HEK293 (cell line): ENCODE measurements at regions not wholly inside any gene's neighbourhood (a gene's known extent, or its start where the extent isn't known, plus 50 kb on each side); places are given as distances from the start of the nearest gene placed in this dataset.

ENCODE experiments used
- CTCF ChIA-PET: fragments of 350-600 bp; formaldehyde crosslinking; extraction: SDS; loops from one replicate; lab custom pipeline; 2021; ENCODE audit warnings: antibody characterized with exemption; lab: Yijun Ruan, JAX
- POLR2A ChIA-PET: fragments of 300-600 bp; formaldehyde crosslinking; extraction: SDS; loops from one replicate; lab custom pipeline; 2020; ENCODE audit warnings: antibody characterized with exemption, inconsistent platforms; lab: Yijun Ruan, JAX
- H3K27ac ChIP-seq: fragments of 200-500 bp; sonication (Bioruptor generic); 2 replicates; pipeline ENCODE4 v1.5.1; 2014; ENCODE audit warnings: low read depth, low read length, control low read depth, inconsistent platforms; ENCODE audit errors: extremely low read depth
- H3K36me3 ChIP-seq, 2 experiments: fragments of 200-500 bp in 1 of 2; sonication (Bioruptor generic) in 1 of 2; 1 replicate in 1 of 2; 2 replicates in 1 of 2; pipeline ENCODE4 v1.5.1; 2014 to 2017; ENCODE audit warnings: inconsistent platforms in 2 of 2, low read length in 2 of 2; ENCODE audit not compliant: control insufficient read depth in 2 of 2, insufficient read depth in 1 of 2
- H3K4me1 ChIP-seq: fragments of 200-500 bp; sonication (Bioruptor generic); 2 replicates; pipeline ENCODE4 v1.5.1; 2014; ENCODE audit warnings: mild to moderate bottlenecking, low read length, inconsistent platforms; ENCODE audit not compliant: control insufficient read depth, insufficient read depth
- H3K4me3 ChIP-seq: 2 replicates; pipeline ENCODE4 v1.5.1; 2011; ENCODE audit warnings: low read depth, mild to moderate bottlenecking, control low read depth, low read length, moderate library complexity
- H3K9me3 ChIP-seq: fragments of 200-500 bp; sonication (Bioruptor generic); 2 replicates; pipeline ENCODE4 v1.5.1; 2014; ENCODE audit warnings: low read depth, low read length, inconsistent platforms; ENCODE audit not compliant: control insufficient read depth, insufficient read depth
- FEZF1 ChIP-seq: fragments of 450-650 bp; formaldehyde crosslinking; IDR thresholded peaks from 2 replicates; pipeline ENCODE4 v1.5.1; 2016; ENCODE audit warnings: missing biosample characterization, missing genetic modification characterization
- GLIS1 ChIP-seq: fragments of 450-650 bp; formaldehyde crosslinking; IDR thresholded peaks from 2 replicates; pipeline ENCODE4 v1.5.1; 2016; ENCODE audit warnings: missing biosample characterization, missing genetic modification characterization
- OSR2 ChIP-seq: fragments of 450-650 bp; formaldehyde crosslinking; IDR thresholded peaks from 2 replicates; pipeline ENCODE4 v1.5.1; 2016; ENCODE audit warnings: missing biosample characterization, missing genetic modification characterization
- PATZ1 ChIP-seq: fragments of 450-650 bp; formaldehyde crosslinking; IDR thresholded peaks from 2 replicates; pipeline ENCODE4 v1.5.1; 2016; ENCODE audit warnings: missing biosample characterization, missing genetic modification characterization
- PRDM4 ChIP-seq: fragments of 450-650 bp; formaldehyde crosslinking; IDR thresholded peaks from 2 replicates; pipeline ENCODE4 v1.5.1; 2017; ENCODE audit warnings: missing biosample characterization, missing genetic modification characterization
- TRIM28 ChIP-seq: IDR thresholded peaks from 2 replicates; pipeline ENCODE4 v1.6.1; 2011; ENCODE audit warnings: low read length, control low read depth, borderline replicate concordance
- ZBTB11 ChIP-seq: fragments of 450-650 bp; formaldehyde crosslinking; conservative IDR thresholded peaks from 2 replicates; pipeline ENCODE4 v1.5.1; 2016; ENCODE audit warnings: low read depth, missing biosample characterization, missing genetic modification characterization
- ZBTB6 ChIP-seq: fragments of 450-650 bp; formaldehyde crosslinking; IDR thresholded peaks from 2 replicates; pipeline ENCODE4 v1.5.1; 2017; ENCODE audit warnings: missing biosample characterization, missing genetic modification characterization
- ZFP41 ChIP-seq: fragments of 450-650 bp; formaldehyde crosslinking; IDR thresholded peaks from 2 replicates; pipeline ENCODE4 v1.5.1; 2016; ENCODE audit warnings: missing biosample characterization, missing genetic modification characterization, borderline replicate concordance
- ZNF114 ChIP-seq: fragments of 450-650 bp; formaldehyde crosslinking; IDR thresholded peaks from 2 replicates; pipeline ENCODE4 v1.5.0; 2017; ENCODE audit warnings: missing biosample characterization, missing genetic modification characterization
- ZNF202 ChIP-seq: fragments of 450-650 bp; formaldehyde crosslinking; IDR thresholded peaks from 2 replicates; pipeline ENCODE4 v1.5.1; 2016; ENCODE audit warnings: missing biosample characterization, missing genetic modification characterization, borderline replicate concordance
- ZNF23 ChIP-seq: fragments of 450-650 bp; formaldehyde crosslinking; IDR thresholded peaks from 2 replicates; pipeline ENCODE4 v1.5.1; 2016; ENCODE audit warnings: missing biosample characterization, missing genetic modification characterization, borderline replicate concordance
- ZNF324 ChIP-seq: fragments of 450-650 bp; formaldehyde crosslinking; IDR thresholded peaks from 2 replicates; pipeline ENCODE4 v1.5.1; 2016; ENCODE audit warnings: missing biosample characterization, missing genetic modification characterization
- ZNF366 ChIP-seq: fragments of 450-650 bp; formaldehyde crosslinking; conservative IDR thresholded peaks from 2 replicates; pipeline ENCODE4 v1.5.1; 2016; ENCODE audit warnings: missing biosample characterization, missing genetic modification characterization
- ZNF530 ChIP-seq: fragments of 450-650 bp; formaldehyde crosslinking; IDR thresholded peaks from 2 replicates; pipeline ENCODE4 v1.5.1; 2016; ENCODE audit warnings: low read depth, missing biosample characterization, missing genetic modification characterization
- ZNF571 ChIP-seq: fragments of 450-650 bp; formaldehyde crosslinking; IDR thresholded peaks from 2 replicates; pipeline ENCODE4 v1.5.0; 2017; ENCODE audit warnings: missing biosample characterization, missing genetic modification characterization
- ZNF621 ChIP-seq: fragments of 450-650 bp; formaldehyde crosslinking; IDR thresholded peaks from 2 replicates; pipeline ENCODE4 v1.5.1; 2017; ENCODE audit warnings: missing biosample characterization, missing genetic modification characterization
- ZNF624 ChIP-seq: fragments of 450-650 bp; formaldehyde crosslinking; IDR thresholded peaks from 2 replicates; pipeline ENCODE4 v1.5.1; 2017; ENCODE audit warnings: missing biosample characterization, missing genetic modification characterization
- ZNF76 ChIP-seq: fragments of 450-650 bp; formaldehyde crosslinking; IDR thresholded peaks from 2 replicates; pipeline ENCODE4; 2016; ENCODE audit warnings: low read depth, missing biosample characterization, missing genetic modification characterization, borderline replicate concordance
- TF ChIP-seq, protein P1 (sequence below): fragments of 450-650 bp; formaldehyde crosslinking; IDR thresholded peaks from 2 replicates; pipeline ENCODE4 v1.5.1; 2016; ENCODE audit warnings: missing biosample characterization, missing genetic modification characterization
- TF ChIP-seq, protein P2 (sequence below): fragments of 450-650 bp; formaldehyde crosslinking; IDR thresholded peaks from 2 replicates; pipeline ENCODE4 v1.5.1; 2016; ENCODE audit warnings: missing biosample characterization, missing genetic modification characterization
- TF ChIP-seq, protein P3 (sequence below): fragments of 450-650 bp; formaldehyde crosslinking; IDR thresholded peaks from 2 replicates; pipeline ENCODE4 v1.5.1; 2016; ENCODE audit warnings: missing biosample characterization, missing genetic modification characterization

DNA sequence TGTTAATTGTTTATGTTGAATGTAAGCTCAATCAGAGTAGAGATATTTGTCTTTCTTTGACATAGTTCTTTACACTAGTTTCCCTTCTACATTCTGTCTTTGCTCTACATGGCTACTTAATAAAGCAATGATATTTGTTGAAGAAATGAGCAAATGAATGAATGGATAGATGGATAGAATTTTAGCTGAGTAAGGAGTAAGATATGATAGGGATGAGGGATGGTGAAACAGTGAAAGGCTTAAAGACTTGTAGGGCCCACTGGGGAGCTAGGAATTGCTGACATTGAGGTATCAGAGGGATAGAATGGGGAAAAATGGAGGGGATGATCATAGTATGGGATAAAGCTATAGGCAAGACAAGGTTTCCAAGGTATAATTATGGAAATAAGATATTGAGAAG, 361.6 kb upstream of the SPHKAP start (continued):
- TF ChIP-seq ZNF76 (tag by site-specific recombination) (no peak), ZNF23 (tag by site-specific recombination) (no peak), ZNF571 (no peak), FEZF1 (no peak), TRIM28 (no peak), ZBTB6 (no peak), OSR2 (no peak), ZNF114 (tag by site-specific recombination) (no peak)

DNA sequence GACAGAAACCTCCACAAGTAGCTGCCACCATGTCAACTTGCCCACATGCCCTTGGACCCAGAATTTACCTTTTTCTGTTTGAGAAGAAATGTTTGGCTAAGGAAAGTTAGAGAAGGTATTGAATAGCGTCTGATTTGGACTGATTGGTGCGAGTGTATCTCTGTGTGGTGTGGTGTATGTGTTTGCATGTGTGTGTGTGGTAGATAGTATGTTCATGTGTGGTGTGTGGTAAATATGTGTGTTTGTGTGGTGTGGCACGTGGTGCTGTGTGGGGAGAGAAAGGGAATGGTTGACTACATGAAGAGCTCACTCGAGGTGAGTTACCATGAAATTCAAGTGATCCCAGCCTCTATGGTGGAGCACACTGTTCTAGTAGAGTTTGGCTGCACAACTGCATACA, 360.8 kb upstream of the SPHKAP start:
- Histone ChIP-seq H3K9me3 (no peaks in the 10 kb centered on the region), H3K27ac (no peak overlapping the region), H3K4me3 (no peak overlapping the region)
- POLR2A ChIA-PET = no interaction called here
- CTCF ChIA-PET = interaction anchor here (0.9 kb wide), 1 partner anchor 16 kb away, joined by 3 read pairs; no protein-coding TSS in a partner anchor
- TF ChIP-seq ZNF624 (tag by site-specific recombination) = no peak
- TF ChIP-seq ZNF366 (tag by site-specific recombination) = no peak
- no peak for TF ChIP-seq ZBTB11 (tag by site-specific recombination)
- TF ChIP-seq ZNF621 (tag by site-specific recombination) = no peak
- TF ChIP-seq PRDM4 (tag by site-specific recombination) = no peak
- TF ChIP-seq PATZ1 (tag by site-specific recombination) = no peak
- no peak for TF ChIP-seq ZNF324 (tag by site-specific recombination)
- no peak for TF ChIP-seq ZNF202 (tag by site-specific recombination)
- TF ChIP-seq ZFP41 (tag by site-specific recombination) = no peak
- no peak for TF ChIP-seq GLIS1 (tag by site-specific recombination)
- TF ChIP-seq, protein P1, sequence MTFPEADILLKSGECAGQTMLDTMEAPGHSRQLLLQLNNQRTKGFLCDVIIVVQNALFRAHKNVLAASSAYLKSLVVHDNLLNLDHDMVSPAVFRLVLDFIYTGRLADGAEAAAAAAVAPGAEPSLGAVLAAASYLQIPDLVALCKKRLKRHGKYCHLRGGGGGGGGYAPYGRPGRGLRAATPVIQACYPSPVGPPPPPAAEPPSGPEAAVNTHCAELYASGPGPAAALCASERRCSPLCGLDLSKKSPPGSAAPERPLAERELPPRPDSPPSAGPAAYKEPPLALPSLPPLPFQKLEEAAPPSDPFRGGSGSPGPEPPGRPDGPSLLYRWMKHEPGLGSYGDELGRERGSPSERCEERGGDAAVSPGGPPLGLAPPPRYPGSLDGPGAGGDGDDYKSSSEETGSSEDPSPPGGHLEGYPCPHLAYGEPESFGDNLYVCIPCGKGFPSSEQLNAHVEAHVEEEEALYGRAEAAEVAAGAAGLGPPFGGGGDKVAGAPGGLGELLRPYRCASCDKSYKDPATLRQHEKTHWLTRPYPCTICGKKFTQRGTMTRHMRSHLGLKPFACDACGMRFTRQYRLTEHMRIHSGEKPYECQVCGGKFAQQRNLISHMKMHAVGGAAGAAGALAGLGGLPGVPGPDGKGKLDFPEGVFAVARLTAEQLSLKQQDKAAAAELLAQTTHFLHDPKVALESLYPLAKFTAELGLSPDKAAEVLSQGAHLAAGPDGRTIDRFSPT (tag by site-specific recombination) = no peak
- TF ChIP-seq, protein P2, sequence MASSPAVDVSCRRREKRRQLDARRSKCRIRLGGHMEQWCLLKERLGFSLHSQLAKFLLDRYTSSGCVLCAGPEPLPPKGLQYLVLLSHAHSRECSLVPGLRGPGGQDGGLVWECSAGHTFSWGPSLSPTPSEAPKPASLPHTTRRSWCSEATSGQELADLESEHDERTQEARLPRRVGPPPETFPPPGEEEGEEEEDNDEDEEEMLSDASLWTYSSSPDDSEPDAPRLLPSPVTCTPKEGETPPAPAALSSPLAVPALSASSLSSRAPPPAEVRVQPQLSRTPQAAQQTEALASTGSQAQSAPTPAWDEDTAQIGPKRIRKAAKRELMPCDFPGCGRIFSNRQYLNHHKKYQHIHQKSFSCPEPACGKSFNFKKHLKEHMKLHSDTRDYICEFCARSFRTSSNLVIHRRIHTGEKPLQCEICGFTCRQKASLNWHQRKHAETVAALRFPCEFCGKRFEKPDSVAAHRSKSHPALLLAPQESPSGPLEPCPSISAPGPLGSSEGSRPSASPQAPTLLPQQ (tag by site-specific recombination) = no peak
- TF ChIP-seq ZNF530 (tag by site-specific recombination) = no peak
- TF ChIP-seq, protein P3, sequence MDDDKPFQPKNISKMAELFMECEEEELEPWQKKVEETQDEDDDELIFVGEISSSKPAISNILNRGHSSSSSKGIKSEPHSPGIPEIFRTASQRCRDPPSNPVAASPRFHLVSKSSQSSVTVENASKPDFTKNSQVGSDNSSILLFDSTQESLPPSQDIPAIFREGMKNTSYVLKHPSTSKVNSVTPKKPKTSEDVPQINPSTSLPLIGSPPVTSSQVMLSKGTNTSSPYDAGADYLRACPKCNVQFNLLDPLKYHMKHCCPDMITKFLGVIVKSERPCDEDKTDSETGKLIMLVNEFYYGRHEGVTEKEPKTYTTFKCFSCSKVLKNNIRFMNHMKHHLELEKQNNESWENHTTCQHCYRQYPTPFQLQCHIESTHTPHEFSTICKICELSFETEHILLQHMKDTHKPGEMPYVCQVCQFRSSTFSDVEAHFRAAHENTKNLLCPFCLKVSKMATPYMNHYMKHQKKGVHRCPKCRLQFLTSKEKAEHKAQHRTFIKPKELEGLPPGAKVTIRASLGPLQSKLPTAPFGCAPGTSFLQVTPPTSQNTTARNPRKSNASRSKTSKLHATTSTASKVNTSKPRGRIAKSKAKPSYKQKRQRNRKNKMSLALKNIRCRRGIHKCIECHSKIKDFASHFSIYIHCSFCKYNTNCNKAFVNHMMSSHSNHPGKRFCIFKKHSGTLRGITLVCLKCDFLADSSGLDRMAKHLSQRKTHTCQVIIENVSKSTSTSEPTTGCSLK (tag by site-specific recombination) = no peak
- TF ChIP-seq, all 188 proteins: peak for 0
- Histone ChIP-seq H3K4me1 (no peaks in the 10 kb centered on the region), H3K36me3 (no peaks in the 10 kb centered on the region)
